ENCODE measurements at regions not wholly inside any gene's neighbourhood (a gene's known extent, or its start where the extent isn't known, plus 50 kb on each side); places are given as distances from the start of the nearest gene placed in this dataset.
"Not testable (repeated sequence)": the region's sequence is repeated elsewhere in the genome, so short reads cannot be mapped to it uniquely, and the experiment has no call there.

DNA sequence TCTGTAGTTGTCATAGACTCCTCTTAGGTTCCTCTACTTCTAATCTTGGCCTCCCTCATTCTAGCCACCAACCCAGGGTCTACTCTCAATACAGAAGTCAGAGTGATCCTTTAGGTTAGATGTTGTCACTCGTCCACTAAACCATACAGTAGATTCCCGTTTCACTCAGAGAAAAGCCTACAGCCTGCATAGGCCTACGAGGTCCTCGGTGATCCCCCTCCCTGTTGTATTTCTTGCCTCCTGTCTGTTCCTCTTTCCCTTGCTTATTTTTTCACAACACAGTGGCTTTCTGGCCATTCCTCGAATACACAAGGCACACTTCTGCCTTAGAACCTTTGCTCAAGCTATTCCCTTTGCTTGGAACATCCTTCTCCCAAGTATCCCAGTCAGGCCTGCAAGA is 183.0 kb upstream of the PRSS1 start:
- H3K4me3 ChIP-seq (ENCODE audit: control insufficient read depth in 1 of 2, extremely low read depth in 1 of 2, low read length in 1 of 2): no peak overlapping the region
- H3K4me1 Mint-ChIP-seq: peaks cover 0 to 5% (median 2%) of the 10 kb centered on the region in 3 donors
- H3K27me3 ChIP-seq (replicated peaks in 1 of 2; ENCODE audit: control insufficient read depth in 2 of 2, extremely low read depth in 1 of 2, insufficient read depth in 2 of 2, low read length in 1 of 2): peaks cover 0 to 3% of the 10 kb centered on the region in 2 experiments
- H3K27ac Mint-ChIP-seq: no peak overlapping the region
- no peaks in the 10 kb centered on the region for H3K36me3 Mint-ChIP-seq
- no peak overlapping the region for H3K4me3 Mint-ChIP-seq
- no peak overlapping the region for H3K27ac ChIP-seq (ENCODE audit: low read length)
- 81% methylated on average over 4 of the region's 5 CpGs for WGBS (ENCODE audit: insufficient coverage)
- ATAC-seq (replicated peaks in 1 of 4) (no peak), DNase-seq (no peak)
- peaks cover 3 to 13% of the 10 kb centered on the region in 2 donors for H3K27me3 Mint-ChIP-seq
- no peaks in the 10 kb centered on the region for H3K9me3 ChIP-seq
- POLR2A ChIA-PET: no interaction called here
- no peaks in the 10 kb centered on the region for H3K9me3 Mint-ChIP-seq
- CTCF ChIA-PET: no interaction called here
- H3K4me1 ChIP-seq (ENCODE audit: control insufficient read depth in 1 of 2, extremely low read depth in 1 of 2, insufficient read depth in 2 of 2, low read length in 2 of 2): peaks cover 0 to 6% of the 10 kb centered on the region in 2 experiments
- H3K36me3 ChIP-seq (ENCODE audit: control insufficient read depth in 2 of 2, extremely low read depth in 1 of 2, insufficient read depth in 1 of 2, low read length in 1 of 2): no peaks in the 10 kb centered on the region

DNA sequence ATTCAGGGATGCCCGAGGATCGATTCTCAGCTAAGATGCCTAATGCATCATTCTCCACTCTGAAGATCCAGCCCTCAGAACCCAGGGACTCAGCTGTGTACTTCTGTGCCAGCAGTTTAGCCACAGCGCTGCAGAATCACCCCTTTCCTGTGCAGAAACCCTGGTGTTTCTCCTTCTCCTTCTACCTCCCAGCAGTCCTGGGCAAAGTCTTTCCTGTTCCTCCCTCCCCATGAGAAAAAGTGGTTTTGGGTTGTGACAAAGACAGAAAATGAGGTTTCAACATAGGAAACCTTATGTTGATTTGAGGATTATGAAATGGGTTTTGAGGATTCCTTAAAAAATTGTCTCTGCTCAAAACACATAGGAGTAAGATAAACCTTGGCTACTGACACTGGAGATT is 185.1 kb upstream of the PRSS1 start:
- H3K9me3 ChIP-seq; DNase-seq; H3K4me3 ChIP-seq (ENCODE audit: control insufficient read depth in 1 of 2, extremely low read depth in 1 of 2, low read length in 1 of 2); H3K4me1 ChIP-seq (ENCODE audit: control insufficient read depth in 1 of 2, extremely low read depth in 1 of 2, insufficient read depth in 2 of 2, low read length in 2 of 2); H3K27ac Mint-ChIP-seq; H3K36me3 ChIP-seq (ENCODE audit: control insufficient read depth in 2 of 2, extremely low read depth in 1 of 2, insufficient read depth in 1 of 2, low read length in 1 of 2); H3K27me3 ChIP-seq (replicated peaks in 1 of 2; ENCODE audit: control insufficient read depth in 2 of 2, extremely low read depth in 1 of 2, insufficient read depth in 2 of 2, low read length in 1 of 2); H3K9me3 Mint-ChIP-seq; POLR2A ChIA-PET; H3K36me3 Mint-ChIP-seq; H3K4me1 Mint-ChIP-seq; H3K27ac ChIP-seq (ENCODE audit: low read length); ATAC-seq (replicated peaks in 1 of 4); CTCF ChIA-PET: not testable (repeated sequence)
- Mint-ChIP-seq H3K4me3 (peak overlapping the region in 1 of 3 donors; percentile 42), H3K27me3 (peaks cover 4 to 10% of the 10 kb centered on the region in 2 donors)
- no CpG with 5 or more reads among the region's 3 CpGs for WGBS (ENCODE audit: insufficient coverage)

DNA sequence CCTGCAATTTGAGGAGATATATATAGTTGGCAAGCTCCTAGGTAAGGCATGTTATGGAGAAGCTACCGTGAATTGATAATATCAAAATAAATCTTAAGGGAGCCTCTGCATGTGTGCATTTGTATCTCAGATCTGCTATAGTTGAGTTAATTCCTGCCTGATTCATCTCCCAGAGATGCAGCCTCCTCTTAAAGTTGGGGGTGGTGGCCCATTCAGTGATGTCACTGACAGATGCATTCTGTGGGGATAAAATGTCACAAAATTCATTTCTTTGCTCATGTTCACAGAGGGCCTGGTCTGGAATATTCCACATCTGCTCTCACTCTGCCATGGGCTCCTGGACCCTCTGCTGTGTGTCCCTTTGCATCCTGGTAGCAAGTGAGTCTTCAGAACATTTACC is 185.8 kb upstream of the PRSS1 start:
- ChIA-PET POLR2A (no interaction called here), CTCF (interaction anchor here (0.7 to 0.8 kb wide), 2 partner anchors 104 to 440 kb away, joined by 3 read pairs; no protein-coding TSS in a partner anchor)
- H3K27me3 Mint-ChIP-seq: peaks cover 6 to 10% of the 10 kb centered on the region in 2 donors
- no peaks in the 10 kb centered on the region for H3K9me3 Mint-ChIP-seq
- Histone ChIP-seq H3K27me3 (replicated peaks in 1 of 2; ENCODE audit: control insufficient read depth in 2 of 2, extremely low read depth in 1 of 2, insufficient read depth in 2 of 2, low read length in 1 of 2) (no peaks in the 10 kb centered on the region), H3K4me1 (ENCODE audit: control insufficient read depth in 1 of 2, extremely low read depth in 1 of 2, insufficient read depth in 2 of 2, low read length in 2 of 2) (peaks cover 0 to 6% of the 10 kb centered on the region in 2 experiments), H3K4me3 (ENCODE audit: control insufficient read depth in 1 of 2, extremely low read depth in 1 of 2, low read length in 1 of 2) (no peak overlapping the region), H3K36me3 (ENCODE audit: control insufficient read depth in 2 of 2, extremely low read depth in 1 of 2, insufficient read depth in 1 of 2, low read length in 1 of 2) (no peaks in the 10 kb centered on the region), H3K9me3 (no peaks in the 10 kb centered on the region), H3K27ac (ENCODE audit: low read length) (no peak overlapping the region)
- H3K27ac Mint-ChIP-seq: no peak overlapping the region
- ATAC-seq (replicated peaks in 1 of 4) (no peak), DNase-seq (no peak)
- no peaks in the 10 kb centered on the region for H3K36me3 Mint-ChIP-seq
- peak overlapping the region; percentile 33 to 42 (median 37) for H3K4me3 Mint-ChIP-seq
- H3K4me1 Mint-ChIP-seq: peaks cover 0 to 5% (median 2%) of the 10 kb centered on the region in 3 donors
- no CpG with 5 or more reads among the region's 1 CpG for WGBS (ENCODE audit: insufficient coverage)

DNA sequence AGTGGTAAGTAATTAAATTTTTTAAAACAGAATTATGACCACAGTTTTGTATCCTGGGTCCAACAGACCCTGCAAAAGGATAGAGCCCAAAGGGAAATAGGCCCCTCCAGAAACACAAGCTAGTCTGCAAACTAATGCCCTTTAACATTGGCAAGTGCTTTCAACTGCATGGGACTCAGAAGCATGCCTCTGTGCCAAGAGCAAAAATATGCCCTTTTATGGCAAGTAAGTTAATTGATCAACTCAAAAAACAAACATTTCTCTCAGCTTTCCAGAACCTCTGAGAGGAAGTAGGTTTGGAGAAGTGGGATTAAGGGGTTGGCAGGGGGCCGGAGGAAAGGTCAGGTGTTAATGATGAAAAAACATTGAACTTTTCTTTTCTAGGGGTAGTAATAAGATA is 186.6 kb upstream of the PRSS1 start:
- Mint-ChIP-seq H3K4me1 (peaks cover 0 to 5% (median 2%) of the 10 kb centered on the region in 3 donors), H3K27ac (no peak overlapping the region), H3K36me3 (no peaks in the 10 kb centered on the region), H3K4me3 (no peak overlapping the region), H3K27me3 (peaks cover 6 to 10% of the 10 kb centered on the region in 2 donors), H3K9me3 (no peaks in the 10 kb centered on the region)
- no CpG with 5 or more reads among the region's 1 CpG for WGBS (ENCODE audit: insufficient coverage)
- CTCF ChIA-PET: interaction anchor here (0.7 to 0.8 kb wide), 2 partner anchors 103 to 440 kb away, joined by 3 read pairs; no protein-coding TSS in a partner anchor
- no peak for ATAC-seq (replicated peaks in 1 of 4)
- Histone ChIP-seq H3K4me3 (ENCODE audit: control insufficient read depth in 1 of 2, extremely low read depth in 1 of 2, low read length in 1 of 2) (no peak overlapping the region), H3K27me3 (replicated peaks in 1 of 2; ENCODE audit: control insufficient read depth in 2 of 2, extremely low read depth in 1 of 2, insufficient read depth in 2 of 2, low read length in 1 of 2) (peaks cover 0 to 3% of the 10 kb centered on the region in 2 experiments), H3K9me3 (no peaks in the 10 kb centered on the region), H3K27ac (ENCODE audit: low read length) (no peak overlapping the region), H3K36me3 (ENCODE audit: control insufficient read depth in 2 of 2, extremely low read depth in 1 of 2, insufficient read depth in 1 of 2, low read length in 1 of 2) (no peaks in the 10 kb centered on the region), H3K4me1 (ENCODE audit: control insufficient read depth in 1 of 2, extremely low read depth in 1 of 2, insufficient read depth in 2 of 2, low read length in 2 of 2) (peaks cover 0 to 4% of the 10 kb centered on the region in 2 experiments)
- no peak for DNase-seq
- POLR2A ChIA-PET: no interaction called here

DNA sequence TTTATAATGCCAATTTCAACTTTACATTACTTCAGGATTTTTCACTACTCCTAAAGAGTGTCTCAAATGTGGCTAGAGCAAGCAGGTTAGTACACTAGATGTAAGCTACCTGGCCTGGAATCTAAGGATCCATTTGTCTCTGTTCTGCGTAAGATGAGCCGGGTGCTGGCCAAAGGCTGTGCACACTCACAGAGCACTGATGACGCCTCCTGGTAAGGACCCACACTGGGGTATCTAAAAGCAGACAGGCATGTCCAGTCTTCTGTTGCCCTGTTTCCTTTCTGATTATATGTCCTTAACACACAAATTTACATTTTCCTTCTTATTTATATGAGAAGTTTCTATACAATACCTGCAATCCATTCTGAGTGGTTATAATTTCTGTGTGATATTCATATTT is 187.9 kb upstream of the PRSS1 start:
- H3K9me3 Mint-ChIP-seq; ATAC-seq (replicated peaks in 1 of 4); CTCF ChIA-PET; H3K4me3 Mint-ChIP-seq; H3K27me3 ChIP-seq (replicated peaks in 1 of 2; ENCODE audit: control insufficient read depth in 2 of 2, extremely low read depth in 1 of 2, insufficient read depth in 2 of 2, low read length in 1 of 2); H3K36me3 ChIP-seq (ENCODE audit: control insufficient read depth in 2 of 2, extremely low read depth in 1 of 2, insufficient read depth in 1 of 2, low read length in 1 of 2); H3K27ac ChIP-seq (ENCODE audit: low read length); H3K4me1 Mint-ChIP-seq; H3K27ac Mint-ChIP-seq; H3K4me1 ChIP-seq (ENCODE audit: control insufficient read depth in 1 of 2, extremely low read depth in 1 of 2, insufficient read depth in 2 of 2, low read length in 2 of 2); H3K4me3 ChIP-seq (ENCODE audit: control insufficient read depth in 1 of 2, extremely low read depth in 1 of 2, low read length in 1 of 2); DNase-seq; H3K36me3 Mint-ChIP-seq; POLR2A ChIA-PET; H3K9me3 ChIP-seq: not testable (repeated sequence)
- H3K27me3 Mint-ChIP-seq: peaks cover 6 to 10% of the 10 kb centered on the region in 2 donors
- WGBS (ENCODE audit: insufficient coverage): 94% methylated on average over 2 of the region's 3 CpGs

DNA sequence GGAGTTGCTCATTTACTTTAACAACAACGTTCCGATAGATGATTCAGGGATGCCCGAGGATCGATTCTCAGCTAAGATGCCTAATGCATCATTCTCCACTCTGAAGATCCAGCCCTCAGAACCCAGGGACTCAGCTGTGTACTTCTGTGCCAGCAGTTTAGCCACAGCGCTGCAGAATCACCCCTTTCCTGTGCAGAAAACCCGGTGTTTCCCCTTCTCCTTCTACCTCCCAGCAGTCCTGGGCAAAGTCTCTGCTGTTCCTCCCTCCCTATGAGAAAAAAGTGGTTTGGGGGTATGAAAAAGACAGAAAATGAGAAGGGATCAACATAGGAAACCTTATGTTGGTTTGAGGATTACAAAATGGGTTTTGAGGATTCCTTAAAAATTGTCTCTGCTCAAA is 188.5 kb upstream of the PRSS1 start:
- H3K4me1 ChIP-seq (ENCODE audit: control insufficient read depth in 1 of 2, extremely low read depth in 1 of 2, insufficient read depth in 2 of 2, low read length in 2 of 2); DNase-seq; H3K36me3 Mint-ChIP-seq; ATAC-seq (replicated peaks in 1 of 4); H3K4me1 Mint-ChIP-seq; H3K4me3 ChIP-seq (ENCODE audit: control insufficient read depth in 1 of 2, extremely low read depth in 1 of 2, low read length in 1 of 2); H3K36me3 ChIP-seq (ENCODE audit: control insufficient read depth in 2 of 2, extremely low read depth in 1 of 2, insufficient read depth in 1 of 2, low read length in 1 of 2); POLR2A ChIA-PET; H3K27ac ChIP-seq (ENCODE audit: low read length); H3K9me3 Mint-ChIP-seq; H3K27me3 ChIP-seq (replicated peaks in 1 of 2; ENCODE audit: control insufficient read depth in 2 of 2, extremely low read depth in 1 of 2, insufficient read depth in 2 of 2, low read length in 1 of 2); H3K9me3 ChIP-seq: not testable (repeated sequence)
- CTCF ChIA-PET: interaction anchor here in 1 of 2 donors (1.0 kb wide), 1 partner anchor 11 kb away, joined by 3 read pairs; no protein-coding TSS in a partner anchor
- peak overlapping the region in 2 of 3 donors; percentile 39 to 44 for H3K4me3 Mint-ChIP-seq
- peak overlapping the region in 1 of 2 donors; percentile 11 for H3K27ac Mint-ChIP-seq
- no CpG with 5 or more reads among the region's 6 CpGs for WGBS (ENCODE audit: insufficient coverage)
- H3K27me3 Mint-ChIP-seq: peaks cover 6 to 11% of the 10 kb centered on the region in 2 donors

DNA sequence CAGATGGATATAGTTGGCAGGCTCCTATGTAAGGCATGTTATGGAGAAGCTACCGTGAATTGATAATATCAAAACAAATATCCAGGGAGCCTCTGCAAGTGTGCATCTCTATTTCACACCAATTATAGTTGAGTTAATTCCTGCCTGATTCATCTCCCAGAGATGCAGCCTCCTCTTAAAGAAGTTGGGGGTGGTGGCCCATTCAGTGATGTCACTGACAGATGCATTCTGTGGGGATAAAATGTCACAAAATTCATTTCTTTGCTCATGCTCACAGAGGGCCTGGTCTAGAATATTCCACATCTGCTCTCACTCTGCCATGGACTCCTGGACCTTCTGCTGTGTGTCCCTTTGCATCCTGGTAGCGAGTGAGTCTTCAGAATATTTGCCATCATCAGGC is 189.1 kb upstream of the PRSS1 start:
- peaks cover 6 to 11% of the 10 kb centered on the region in 2 donors for H3K27me3 Mint-ChIP-seq
- peak overlapping the region in 1 of 2 donors; percentile 11 for H3K27ac Mint-ChIP-seq
- ATAC-seq (replicated peaks in 1 of 4) (no peak), DNase-seq (no peak)
- Histone ChIP-seq H3K27ac (ENCODE audit: low read length) (no peak overlapping the region), H3K36me3 (ENCODE audit: control insufficient read depth in 2 of 2, extremely low read depth in 1 of 2, insufficient read depth in 1 of 2, low read length in 1 of 2) (no peaks in the 10 kb centered on the region), H3K4me1 (ENCODE audit: control insufficient read depth in 1 of 2, extremely low read depth in 1 of 2, insufficient read depth in 2 of 2, low read length in 2 of 2) (no peaks in the 10 kb centered on the region), H3K27me3 (replicated peaks in 1 of 2; ENCODE audit: control insufficient read depth in 2 of 2, extremely low read depth in 1 of 2, insufficient read depth in 2 of 2, low read length in 1 of 2) (peaks cover 0 to 3% of the 10 kb centered on the region in 2 experiments), H3K9me3 (no peaks in the 10 kb centered on the region), H3K4me3 (ENCODE audit: control insufficient read depth in 1 of 2, extremely low read depth in 1 of 2, low read length in 1 of 2) (peak overlapping the region in 1 of 2 donors; percentile 7)
- peak overlapping the region in 2 of 3 donors; percentile 39 to 44 for H3K4me3 Mint-ChIP-seq
- H3K4me1 Mint-ChIP-seq: peaks cover 0 to 3% (median 3%) of the 10 kb centered on the region in 3 donors
- ChIA-PET POLR2A (no interaction called here), CTCF (interaction anchor here (0.7 to 1.0 kb wide), 3 partner anchors 11 to 30 kb away, joined by 3 to 4 read pairs (median 3); no protein-coding TSS in a partner anchor)
- WGBS (ENCODE audit: insufficient coverage): no CpG with 5 or more reads among the region's 2 CpGs
- no peaks in the 10 kb centered on the region for H3K9me3 Mint-ChIP-seq
- no peaks in the 10 kb centered on the region for H3K36me3 Mint-ChIP-seq

All from T-cell (primary cell).